HEK293T (cell line): ENCODE measurements at regions not wholly inside any gene's neighbourhood (a gene's known extent, or its start where the extent isn't known, plus 50 kb on each side); places are given as distances from the start of the nearest gene placed in this dataset.

Source experiments
- CTCF ChIA-PET: fragments of 350-600 bp; formaldehyde crosslinking; extraction: SDS; loops from one replicate; lab custom pipeline; 2021; ENCODE audit warnings: antibody characterized with exemption, inconsistent platforms; lab: Yijun Ruan, JAX
- POLR2A ChIA-PET: fragments of 350-600 bp; formaldehyde crosslinking; extraction: SDS; loops from one replicate; lab custom pipeline; 2020; ENCODE audit warnings: antibody characterized with exemption, inconsistent platforms; lab: Yijun Ruan, JAX
- DNase-seq: peaks from one replicate; pipeline ENCODE4 v3.0.0; 2012; ENCODE audit warnings: mixed read lengths; ENCODE audit errors: extremely low spot score
- ARNT ChIP-seq: fragments of 450-650 bp; IDR thresholded peaks from 2 replicates; pipeline ENCODE4 v1.6.1; 2017; ENCODE audit warnings: mild to moderate bottlenecking
- BHLHE40 ChIP-seq: fragments of 450-650 bp; IDR thresholded peaks from 2 replicates; pipeline ENCODE4 v1.6.1; 2016; ENCODE audit warnings: mild to moderate bottlenecking, moderate library complexity, borderline replicate concordance
- CTBP1 ChIP-seq: fragments of 450-650 bp; IDR thresholded peaks from 2 replicates; pipeline ENCODE4 v1.6.1; 2016; ENCODE audit warnings: borderline replicate concordance
- ELF4 ChIP-seq: fragments of 450-650 bp; IDR thresholded peaks from 2 replicates; pipeline ENCODE4 v1.6.1; 2017; ENCODE audit warnings: antibody characterized with exemption
- FOXA1 ChIP-seq: fragments of 450-650 bp; IDR thresholded peaks from 2 replicates; pipeline ENCODE4 v1.6.1; 2016; ENCODE audit warnings: mild to moderate bottlenecking
- FOXK2 ChIP-seq: fragments of 450-650 bp; IDR thresholded peaks from 2 replicates; pipeline ENCODE4 v1.6.1; 2016; ENCODE audit warnings: mild to moderate bottlenecking
- FOXM1 ChIP-seq: fragments of 450-650 bp; IDR thresholded peaks from 2 replicates; pipeline ENCODE4 v1.6.1; 2017; ENCODE audit warnings: mild to moderate bottlenecking, borderline replicate concordance
- HDGF ChIP-seq: fragments of 450-650 bp; IDR thresholded peaks from 2 replicates; pipeline ENCODE4 v1.6.1; 2017; ENCODE audit warnings: antibody characterized with exemption, borderline replicate concordance
- L3MBTL2 ChIP-seq: fragments of 450-650 bp; conservative IDR thresholded peaks from 2 replicates; pipeline ENCODE4 v1.6.1; 2016; ENCODE audit warnings: mild to moderate bottlenecking
- LEF1 ChIP-seq: fragments of 450-650 bp; IDR thresholded peaks from 2 replicates; pipeline ENCODE4 v1.6.1; 2017; ENCODE audit warnings: mild to moderate bottlenecking, borderline replicate concordance
- NFRKB ChIP-seq: fragments of 450-650 bp; IDR thresholded peaks from 2 replicates; pipeline ENCODE4 v1.6.1; 2016; ENCODE audit warnings: mild to moderate bottlenecking, moderate library complexity
- PKNOX1 ChIP-seq: fragments of 450-650 bp; IDR thresholded peaks from 2 replicates; pipeline ENCODE4 v1.6.1; 2016
- SP1 ChIP-seq: fragments of 450-650 bp; IDR thresholded peaks from 2 replicates; pipeline ENCODE4 v1.6.1; 2017
- SUZ12 ChIP-seq: fragments of 450-650 bp; IDR thresholded peaks from 2 replicates; pipeline ENCODE4 v1.6.1; 2016; ENCODE audit warnings: mild to moderate bottlenecking
- TARDBP ChIP-seq: fragments of 450-650 bp; IDR thresholded peaks from 2 replicates; pipeline ENCODE4 v1.6.1; 2016
- ZNF384 ChIP-seq: fragments of 450-650 bp; IDR thresholded peaks from 2 replicates; pipeline ENCODE4 v1.6.1; 2016

DNA sequence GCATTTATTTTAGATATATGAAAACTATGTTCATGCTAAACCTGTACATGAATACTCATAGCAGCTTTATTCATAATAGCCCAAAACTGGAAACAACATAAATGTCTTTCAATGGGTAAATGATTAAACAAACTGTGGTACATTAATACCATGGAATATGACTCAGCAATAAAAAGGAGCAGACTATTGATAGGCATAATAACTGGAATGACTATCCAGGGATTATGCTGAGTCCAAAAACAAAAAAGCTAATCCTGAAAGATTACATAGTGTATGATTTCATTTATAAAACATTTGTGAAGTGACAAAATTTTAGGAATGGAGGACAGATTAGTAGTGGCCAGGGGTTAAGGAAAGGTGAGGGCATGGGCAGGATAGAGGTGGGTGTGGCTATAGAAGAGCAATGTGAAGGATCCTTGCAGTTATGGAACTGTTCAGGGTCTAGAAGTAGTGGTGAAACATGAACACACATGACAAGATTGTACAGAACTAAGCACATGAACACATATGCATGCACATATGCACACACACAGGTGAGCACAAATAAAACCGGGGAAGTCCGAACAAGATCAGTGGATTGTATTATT, 61.1 kb upstream of the CDKN3 start:
- ChIA-PET CTCF (no interaction called here), POLR2A (no interaction called here)
- DNase-seq: no peak
- TF ChIP-seq ZNF384: no peak
- TF ChIP-seq FOXK2: no peak
- TF ChIP-seq BHLHE40: no peak
- no peak for TF ChIP-seq TARDBP
- TF ChIP-seq PKNOX1: no peak

- TF ChIP-seq HDGF: no peak
- no peak for TF ChIP-seq ZNF384
- no peak for TF ChIP-seq ARNT
- no peak for TF ChIP-seq L3MBTL2
- no peak for TF ChIP-seq ELF4
- no peak for TF ChIP-seq LEF1
- no peak for TF ChIP-seq FOXK2
- no peak for TF ChIP-seq CTBP1
- TF ChIP-seq SUZ12: no peak
- no peak for TF ChIP-seq PKNOX1
- TF ChIP-seq FOXA1: no peak
- TF ChIP-seq FOXM1: no peak
- ChIA-PET POLR2A (interaction anchor here (0.5 to 0.7 kb wide), 3 partner anchors 11 to 151 kb away, joined by 3 to 4 read pairs (median 3); no protein-coding TSS in a partner anchor), CTCF (interaction anchor here (1.1 to 2.5 kb wide), 2 partner anchors 8 to 160 kb away, joined by 3 to 10 read pairs; no protein-coding TSS in a partner anchor)
- DNase-seq: no peak
Measured at GRCh38 chr14:54337314-54337713, 59.5 kb upstream of the CDKN3 start.

DNA sequence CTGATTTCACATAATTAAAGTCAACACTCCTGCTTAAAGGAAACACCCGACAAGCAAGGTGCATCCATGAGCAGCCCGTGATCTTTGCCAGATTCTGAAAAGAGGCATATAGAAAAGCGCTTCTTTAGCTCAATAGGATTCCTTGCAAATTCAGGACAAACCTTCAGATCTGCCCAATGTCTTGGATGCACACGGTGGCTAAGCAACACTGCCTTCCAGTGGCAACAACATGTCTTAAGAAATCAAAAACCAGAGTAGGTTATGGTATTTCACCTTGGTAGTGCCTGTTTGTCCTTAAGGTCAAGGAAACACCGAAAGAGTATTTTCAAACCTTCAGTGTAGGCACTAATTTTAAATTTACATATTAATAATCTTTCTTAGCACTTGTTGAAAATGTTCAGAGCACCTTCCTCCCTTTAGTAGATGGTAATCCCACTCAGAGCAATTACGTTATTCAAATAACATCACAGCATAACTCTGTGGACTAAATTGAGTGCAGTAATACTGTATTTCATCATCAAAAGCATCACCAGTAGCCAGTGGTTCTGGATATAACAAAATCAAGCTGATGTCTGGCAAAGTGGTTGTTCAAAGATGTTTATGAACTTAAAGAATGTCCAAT, 58.0 kb upstream of the CDKN3 start:
- peak; percentile 40 for DNase-seq
- ChIA-PET POLR2A (no interaction called here), CTCF (interaction anchor here (0.6 to 2.5 kb wide), 4 partner anchors 9 to 32 kb away, joined by 3 to 10 read pairs (median 4); no protein-coding TSS in a partner anchor)
- TF ChIP-seq FOXA1 (no peak), SUZ12 (no peak), CTBP1 (no peak), NFRKB (no peak), ZNF384 (no peak), ELF4 (no peak), PKNOX1 (no peak), ARNT (no peak), BHLHE40 (no peak), HDGF (no peak), FOXK2 (no peak)

DNA sequence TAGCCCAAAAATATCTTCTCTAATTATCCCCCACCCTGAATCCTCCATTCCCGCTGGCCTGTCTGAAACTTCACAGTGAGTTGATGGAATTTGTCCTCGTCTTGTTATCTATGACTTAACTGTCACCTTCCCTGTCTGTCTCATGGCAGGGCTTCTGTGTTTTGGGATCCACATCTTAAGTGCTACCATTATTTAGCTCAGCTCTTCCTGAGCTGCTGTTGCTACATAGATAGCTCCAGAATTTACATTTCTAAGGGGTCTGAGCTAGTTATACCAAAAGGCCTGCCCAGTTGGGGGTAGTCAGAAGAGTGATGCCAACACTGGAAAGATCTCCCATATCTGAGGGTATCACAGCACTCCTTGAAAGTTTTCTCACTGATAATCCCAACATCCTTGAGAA, 57.0 kb upstream of the CDKN3 start:
- ChIA-PET POLR2A (no interaction called here), CTCF (interaction anchor here (0.9 to 1.7 kb wide), 4 partner anchors 11 to 801 kb away, joined by 3 to 6 read pairs (median 3); no protein-coding TSS in a partner anchor)
- TF ChIP-seq HDGF (no peak), L3MBTL2 (no peak)
- no peak for DNase-seq

DNA sequence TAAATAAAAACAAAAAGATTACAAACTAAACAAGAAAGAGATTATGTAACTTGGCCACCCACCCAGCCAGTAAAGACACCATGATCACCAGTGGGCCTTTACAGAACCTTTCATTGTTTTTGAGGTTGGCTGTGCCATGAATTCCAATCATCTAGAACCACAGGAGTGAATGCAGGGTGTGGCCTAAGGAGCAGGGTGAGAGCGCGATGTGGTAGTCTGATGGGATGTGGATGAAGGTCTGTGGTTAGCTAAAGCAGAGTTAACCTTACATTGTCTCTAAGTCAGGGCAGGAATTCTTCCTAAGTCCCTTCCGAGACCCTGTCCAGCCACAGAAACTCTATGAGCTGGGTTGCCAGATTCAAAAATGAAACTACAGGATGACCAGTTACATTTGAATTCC, 54.0 kb upstream of the CDKN3 start:
- POLR2A ChIA-PET: interaction anchor here (1.0 kb wide), 1 partner anchor 54 kb away, joined by 3 read pairs; the partner anchor contains the start of gene CDKN3
- no peak for TF ChIP-seq NFRKB
- no peak for TF ChIP-seq CTBP1
- TF ChIP-seq L3MBTL2: no peak
- TF ChIP-seq FOXA1: no peak
- no peak for TF ChIP-seq TARDBP
- TF ChIP-seq HDGF: no peak
- TF ChIP-seq SP1: no peak
- no peak for TF ChIP-seq FOXK2
- TF ChIP-seq SUZ12: no peak
- no peak for TF ChIP-seq ARNT
- no peak for TF ChIP-seq ZNF384
- no peak for TF ChIP-seq ELF4
- TF ChIP-seq PKNOX1: no peak
- TF ChIP-seq LEF1: no peak
- TF ChIP-seq FOXM1: no peak
- no peak for TF ChIP-seq BHLHE40
- CTCF ChIA-PET: interaction anchor here (0.9 to 1.5 kb wide), 3 partner anchors 14 to 412 kb away, joined by 3 to 12 read pairs (median 3); no protein-coding TSS in a partner anchor
- no peak for DNase-seq
